Stomach (tissue), 8 donors: ENCODE measurements at regions not wholly inside any gene's neighbourhood (a gene's known extent, or its start where the extent isn't known, plus 50 kb on each side); places are given as distances from the start of the nearest gene placed in this dataset.
"Not testable (repeated sequence)": the region's sequence is repeated elsewhere in the genome, so short reads cannot be mapped to it uniquely, and the experiment has no call there.

Source experiments
- DNase-seq, 2 donors: peaks; one replicate each; pipeline versions ENCODE4 v3.0.0 to v3.0.0-alpha.2; 2013 to 2019
- H3K27ac ChIP-seq, 5 donors: fragments of 200-600 bp in 4 of 5; sonication (generic) in 4 of 5; one replicate each; pipeline ENCODE4 v1.5.1; 2013 to 2019; ENCODE audit warnings: mild to moderate bottlenecking in 1 of 5, moderate library complexity in 1 of 5
- H3K27me3 ChIP-seq, 3 donors: fragments of 200-600 bp; sonication (generic); one replicate each; pipeline ENCODE4 v1.5.1; 2017 to 2019; ENCODE audit warnings: mixed run types in 1 of 3
- H3K36me3 ChIP-seq, 4 donors: fragments of 200-600 bp; sonication (generic); 1 replicate in 3 of 4; 2 replicates in 1 of 4; pipeline ENCODE4 v1.5.1; 2016 to 2019
- H3K4me1 ChIP-seq, 4 donors: fragments of 200-600 bp; sonication (generic); one replicate each; pipeline ENCODE4 v1.5.1; 2016 to 2019
- H3K4me3 ChIP-seq, 4 donors: fragments of 200-600 bp; sonication (generic) in 3 of 4; one replicate each; pipeline ENCODE4 v1.5.1; 2016 to 2019; ENCODE audit warnings: mild to moderate bottlenecking in 1 of 4
- H3K9me3 ChIP-seq, 4 donors: fragments of 200-600 bp; sonication (generic); one replicate each; pipeline ENCODE4 v1.5.1; 2016 to 2019
- EP300 ChIP-seq: sonication (generic); formaldehyde crosslinking; IDR thresholded peaks from one replicate; pipeline ENCODE4 v1.6.1; 2017; ENCODE audit warnings: antibody characterized with exemption
- POLR2A ChIP-seq, 4 donors: fragments of 450-650 bp; IDR thresholded peaks; one replicate each; pipeline ENCODE4 v1.6.1; 2016; ENCODE audit warnings: antibody characterized with exemption in 4 of 4, control low read depth in 2 of 4, mild to moderate bottlenecking in 1 of 4, moderate library complexity in 1 of 4
- POLR2AphosphoS5 ChIP-seq, 3 donors: sonication (generic); formaldehyde crosslinking; IDR thresholded peaks; one replicate each; pipeline ENCODE4 v1.6.1; 2016; ENCODE audit warnings: antibody characterized with exemption in 3 of 3
- WGBS, 5 donors: extraction: QIAGEN DNeasy Blood & Tissue Kit in 3 of 5; methylation state at CpG; one replicate each; pipeline versions ENCODE4 v1.1.5 to v1.1.7; 2013 to 2018; 5-methylcytosine and 5-hydroxymethylcytosine counted together
- intact Hi-C: fragments of 100-400 bp; cut with DNase I; formaldehyde crosslinking; loops from one replicate; pipeline ENCODE4 v1.15.1; 2023; ENCODE audit warnings: low total_unique reads
- TF ChIP-seq, protein P1 (sequence below), 7 experiments: fragments of 450-650 bp in 4 of 7; fragments of 200-600 bp in 3 of 7; sonication (generic) in 3 of 7; IDR thresholded peaks; one replicate each; pipeline ENCODE4 v1.5.1; 2016 to 2019; ENCODE audit warnings: antibody characterized with exemption in 7 of 7, control low read depth in 2 of 7, mild to moderate bottlenecking in 1 of 7
- donor health status: healthy with polysubstance abuse.
- donor health status: Bipolar disorder and iron deficiency.
- donor health status: healthy.

GRCh38 chr10:30701451-30702173 is 72.1 kb upstream of the LYZL2 start:
- H3K36me3 ChIP-seq: no peaks in the 10 kb centered on the region
- H3K9me3 ChIP-seq: no peaks in the 10 kb centered on the region
- H3K4me1 ChIP-seq: peaks cover 0 to 24% (median 8%) of the 10 kb centered on the region in 4 donors
- peaks cover 0 to 4% (median 0%) of the 10 kb centered on the region in 3 donors for H3K27me3 ChIP-seq
- TF ChIP-seq POLR2AphosphoS5 (IDR thresholded peaks at IDR 0.05) (no peak), POLR2A (IDR thresholded peaks at IDR 0.05) (no peak), EP300 (no peak)
- TF ChIP-seq, protein P1, sequence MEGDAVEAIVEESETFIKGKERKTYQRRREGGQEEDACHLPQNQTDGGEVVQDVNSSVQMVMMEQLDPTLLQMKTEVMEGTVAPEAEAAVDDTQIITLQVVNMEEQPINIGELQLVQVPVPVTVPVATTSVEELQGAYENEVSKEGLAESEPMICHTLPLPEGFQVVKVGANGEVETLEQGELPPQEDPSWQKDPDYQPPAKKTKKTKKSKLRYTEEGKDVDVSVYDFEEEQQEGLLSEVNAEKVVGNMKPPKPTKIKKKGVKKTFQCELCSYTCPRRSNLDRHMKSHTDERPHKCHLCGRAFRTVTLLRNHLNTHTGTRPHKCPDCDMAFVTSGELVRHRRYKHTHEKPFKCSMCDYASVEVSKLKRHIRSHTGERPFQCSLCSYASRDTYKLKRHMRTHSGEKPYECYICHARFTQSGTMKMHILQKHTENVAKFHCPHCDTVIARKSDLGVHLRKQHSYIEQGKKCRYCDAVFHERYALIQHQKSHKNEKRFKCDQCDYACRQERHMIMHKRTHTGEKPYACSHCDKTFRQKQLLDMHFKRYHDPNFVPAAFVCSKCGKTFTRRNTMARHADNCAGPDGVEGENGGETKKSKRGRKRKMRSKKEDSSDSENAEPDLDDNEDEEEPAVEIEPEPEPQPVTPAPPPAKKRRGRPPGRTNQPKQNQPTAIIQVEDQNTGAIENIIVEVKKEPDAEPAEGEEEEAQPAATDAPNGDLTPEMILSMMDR (IDR thresholded peaks at IDR 0.05): no peak
- peak; percentile 31 to 54 for DNase-seq
- 47 to 52% (median 51%) methylated on average over 12 to 13 of the region's 13 CpGs for WGBS, 5 donors
- H3K27ac ChIP-seq: peak overlapping the region in 4 of 5 donors; percentile 44 to 55 (median 48)
- intact Hi-C loops: no loop called here
- H3K4me3 ChIP-seq: peak overlapping the region in 1 of 4 donors; percentile 7

DNA sequence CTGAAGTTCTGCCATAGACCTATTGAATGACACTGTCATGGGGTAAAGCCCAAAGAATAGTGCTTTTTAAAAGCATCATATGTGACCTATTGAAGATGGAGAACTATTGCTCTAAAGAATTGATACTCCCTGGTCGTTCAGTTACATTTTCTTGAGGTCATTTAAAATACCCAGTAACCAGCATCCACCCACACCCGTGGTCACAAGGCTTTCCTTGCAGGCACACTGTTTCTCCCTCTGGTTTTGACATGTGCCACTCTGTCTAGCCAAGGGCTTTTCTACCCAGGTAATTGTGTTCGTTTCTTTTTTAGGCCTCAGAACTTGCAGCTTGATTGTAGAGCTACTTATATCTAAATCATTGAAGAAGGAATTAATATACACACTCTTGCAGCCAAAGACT is 68.3 kb upstream of the LYZL2 start:
- no peak for DNase-seq
- WGBS, 5 donors: 65 to 77% (median 73%) methylated on average over 3 of the region's 3 CpGs
- TF ChIP-seq, protein P1 (IDR thresholded peaks at IDR 0.05): no peak
- no peak for TF ChIP-seq POLR2AphosphoS5 (IDR thresholded peaks at IDR 0.05)
- no peak for TF ChIP-seq EP300
- TF ChIP-seq POLR2A (IDR thresholded peaks at IDR 0.05): no peak

DNA sequence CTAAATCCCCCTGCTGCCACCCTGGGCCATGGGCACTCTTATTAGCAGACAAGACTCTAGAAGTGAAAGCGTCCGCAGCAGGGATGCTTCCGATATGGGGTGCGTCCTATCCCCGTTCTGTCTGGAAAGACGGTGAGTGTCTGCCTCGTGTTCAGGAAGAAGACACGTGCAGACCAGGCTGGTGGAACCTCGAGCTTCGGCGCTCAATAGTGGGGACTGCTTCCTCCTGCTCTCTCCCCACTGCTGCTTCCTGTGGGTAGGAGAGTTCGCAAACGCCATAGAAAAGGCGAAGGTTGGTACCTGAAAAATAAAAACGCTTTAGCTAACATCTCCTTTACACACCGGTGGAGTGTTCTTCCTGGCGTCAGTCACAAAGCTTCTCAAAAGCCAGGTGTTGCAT is 67.7 kb upstream of the LYZL2 start:
- H3K27ac ChIP-seq, DNase-seq, H3K36me3 ChIP-seq, H3K4me3 ChIP-seq, intact Hi-C loops, H3K9me3 ChIP-seq: not testable (repeated sequence)
- WGBS, 5 donors: 61 to 74% (median 66%) methylated on average over 15 to 17 of the region's 17 CpGs
- Histone ChIP-seq H3K27me3 (peaks cover 0 to 12% (median 0%) of the 10 kb centered on the region in 3 donors), H3K4me1 (peaks cover 0 to 33% (median 11%) of the 10 kb centered on the region in 4 donors)

More for the DNA sequence above, 68.3 kb upstream of the LYZL2 start:
- Histone ChIP-seq H3K9me3 (no peaks in the 10 kb centered on the region), H3K4me3 (no peak overlapping the region), H3K4me1 (peaks cover 0 to 33% (median 11%) of the 10 kb centered on the region in 4 donors), H3K27ac (no peak overlapping the region), H3K36me3 (no peaks in the 10 kb centered on the region), H3K27me3 (peaks cover 0 to 12% (median 0%) of the 10 kb centered on the region in 3 donors)
- intact Hi-C loops: no loop called here

- H3K36me3 ChIP-seq, DNase-seq, H3K9me3 ChIP-seq, intact Hi-C loops, H3K4me3 ChIP-seq: not testable (repeated sequence)
- H3K27me3 ChIP-seq: peaks cover 0 to 12% (median 0%) of the 10 kb centered on the region in 3 donors
- peak overlapping the region in 2 of 5 donors; percentile 46 to 72 for H3K27ac ChIP-seq
- WGBS, 5 donors: 71 to 82% (median 77%) methylated on average over 7 to 10 of the region's 10 CpGs
- H3K4me1 ChIP-seq: peaks cover 0 to 28% (median 10%) of the 10 kb centered on the region in 4 donors
Observed at GRCh38 chr10:30696416-30697185, 67.0 kb upstream of the LYZL2 start.

DNA sequence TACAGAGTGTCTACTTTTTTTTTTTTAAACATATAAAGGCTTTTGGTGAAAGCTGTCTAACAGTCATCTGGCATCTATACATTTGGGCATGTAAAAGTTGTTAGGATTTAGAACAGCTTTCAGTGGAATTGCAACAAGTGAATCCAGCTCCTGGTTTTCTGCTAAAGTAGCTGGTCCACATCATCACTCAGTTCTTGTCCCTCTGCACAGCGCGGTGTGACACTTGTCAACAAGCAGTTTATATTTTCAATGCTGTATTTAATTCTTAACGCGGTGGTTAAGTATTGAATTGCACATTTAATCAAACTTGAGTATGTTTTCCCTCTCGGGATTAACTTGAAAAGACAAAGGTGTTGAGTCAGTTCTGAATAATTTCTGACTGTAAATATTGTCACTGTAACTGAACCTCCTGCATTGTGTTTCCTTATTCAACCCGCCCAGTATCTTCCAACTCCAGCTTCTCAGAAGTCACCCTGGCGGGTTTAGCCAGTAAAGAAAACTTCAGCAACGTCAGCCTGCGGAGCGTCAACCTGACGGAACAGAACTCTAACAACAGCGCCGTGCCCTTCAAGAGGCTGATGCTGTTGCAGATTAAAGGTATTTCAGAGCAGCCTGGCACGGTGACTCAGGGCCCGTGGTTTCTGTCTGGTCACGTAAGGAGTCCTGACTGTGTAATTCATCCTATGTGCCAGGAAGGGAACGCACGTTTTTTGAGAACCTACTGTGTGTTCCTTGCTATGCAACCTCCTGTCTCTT is 66.1 kb upstream of the LYZL2 start:
- peak in 1 of 3 donors; percentile 33 for TF ChIP-seq POLR2AphosphoS5 (IDR thresholded peaks at IDR 0.05)

More for the DNA sequence above, 66.1 kb upstream of the LYZL2 start:
- H3K9me3 ChIP-seq, intact Hi-C loops, H3K36me3 ChIP-seq, H3K4me3 ChIP-seq: not testable (repeated sequence)
- Histone ChIP-seq H3K27me3 (peaks cover 0 to 12% (median 0%) of the 10 kb centered on the region in 3 donors), H3K4me1 (peaks cover 0 to 18% (median 6%) of the 10 kb centered on the region in 4 donors), H3K27ac (peak overlapping the region in 2 of 5 donors; percentile 46 to 72)
- DNase-seq: peak in 1 of 2 donors; percentile 44
- WGBS, 5 donors: 35 to 44% (median 38%) methylated on average over 18 of the region's 18 CpGs
